HepG2 (cell line): ENCODE measurements at regions not wholly inside any gene's neighbourhood (a gene's known extent, or its start where the extent isn't known, plus 50 kb on each side); places are given as distances from the start of the nearest gene placed in this dataset.

Experiments used
- ATAC-seq: fragments of 200-7000 bp; cut with Tn5 transposase; 3 replicates; pipeline ENCODE4 v1.9.1; 2020; ENCODE audit warnings: mild to moderate bottlenecking, moderate library complexity
- BruUV-seq: library from RNA; stranded (reverse); fragments of 400-500 nt; replicated peaks from 2 replicates; lab custom pipeline; 2021; lab: Mats Ljungman, UMichigan
- CTCF ChIA-PET: fragments of 300-600 bp; formaldehyde crosslinking; extraction: SDS; loops from one replicate; lab custom pipeline; 2021; ENCODE audit warnings: low total read pairs, inconsistent platforms, low intra/inter-chr PET ratio; lab: Yijun Ruan, JAX
- POLR2A ChIA-PET: fragments of 350-600 bp; sonication (Branson Sonifier 250); formaldehyde crosslinking; loops from one replicate; lab custom pipeline; 2020; ENCODE audit warnings: antibody characterized with exemption, inconsistent platforms; lab: Yijun Ruan, JAX
- DNase-seq: peaks from one replicate; pipeline ENCODE4 v3.0.0-alpha.2; 2015; ENCODE audit warnings: low spot score
- FAIRE-seq: peaks from 3 replicates; lab custom pipeline; 2011; peaks lifted over from hg19 to GRCh38; lab: Jason Lieb, UNC
- H2AFZ ChIP-seq: one replicate; pipeline ENCODE4 v1.6.1; 2011; ENCODE audit warnings: low read length, inconsistent platforms
- H3K27ac ChIP-seq: fragments of 300-600 bp; 3 replicates; pipeline ENCODE4 v1.8.0; 2011; ENCODE audit warnings: mixed run types, mild to moderate bottlenecking, mixed read lengths, low read length, inconsistent platforms; ENCODE audit not compliant: insufficient read depth; ENCODE audit errors: extremely low read length
- H3K27me3 ChIP-seq, 2 experiments: fragments of 200-600 bp in 1 of 2; 2 replicates in 1 of 2; 3 replicates in 1 of 2; pipeline versions ENCODE4 v1.6.0 to v1.8.0; 2011; ENCODE audit warnings: low read length in 2 of 2, mild to moderate bottlenecking in 2 of 2, moderate library complexity in 2 of 2, inconsistent platforms in 1 of 2; ENCODE audit not compliant: insufficient read depth in 2 of 2, control insufficient read depth in 1 of 2
- H3K36me3 ChIP-seq, 2 experiments: fragments of 200-600 bp in 1 of 2; replicated peaks in 1 of 2; 2 replicates in 1 of 2; 3 replicates in 1 of 2; pipeline versions ENCODE4 v1.5.1 to v1.8.0; 2011; ENCODE audit warnings: low read length in 2 of 2, inconsistent platforms in 1 of 2; ENCODE audit not compliant: insufficient read depth in 2 of 2, control insufficient read depth in 1 of 2
- H3K4me1 ChIP-seq: 2 replicates; pipeline ENCODE4 v1.5.1; 2012; ENCODE audit warnings: low read length, inconsistent platforms; ENCODE audit not compliant: insufficient read depth
- H3K4me2 ChIP-seq: 2 replicates; pipeline ENCODE4 v1.6.0; 2011; ENCODE audit warnings: low read depth, low read length, inconsistent platforms
- H3K4me3 ChIP-seq, 3 experiments: fragments of 200-600 bp in 1 of 3; sonication (generic), shearing (Covaris generic) in 1 of 3; replicated peaks in 1 of 3; 2 replicates each; pipeline ENCODE4 v1.5.1; 2011 to 2016; ENCODE audit warnings: low read length in 3 of 3, inconsistent platforms in 2 of 3, low read depth in 2 of 3, mild to moderate bottlenecking in 2 of 3, control low read depth in 1 of 3, mixed read lengths in 1 of 3; ENCODE audit not compliant: insufficient read depth in 1 of 3
- H3K79me2 ChIP-seq: one replicate; pipeline ENCODE4 v1.6.1; 2011; ENCODE audit warnings: low read length, inconsistent platforms; ENCODE audit not compliant: insufficient read depth
- H3K9ac ChIP-seq: 2 replicates; pipeline ENCODE4 v1.6.0; 2011; ENCODE audit warnings: mild to moderate bottlenecking, low read depth, low read length, inconsistent platforms; ENCODE audit not compliant: insufficient read depth
- H3K9me3 ChIP-seq: 2 replicates; pipeline ENCODE4 v1.5.1; 2012; ENCODE audit warnings: mild to moderate bottlenecking, low read length
- H4K20me1 ChIP-seq: 2 replicates; pipeline ENCODE4 v1.6.0; 2011; ENCODE audit warnings: inconsistent platforms, mild to moderate bottlenecking, low read length, moderate library complexity; ENCODE audit not compliant: insufficient read depth
- ATF7-NPFF ChIP-seq: sonication (generic); formaldehyde crosslinking; IDR thresholded peaks from 2 replicates; pipeline ENCODE4 v1.8.1; 2023; ENCODE audit warnings: mild to moderate bottlenecking, low read depth, missing genetic modification reagents, moderate library complexity
- CEBPB ChIP-seq: IDR thresholded peaks from 2 replicates; pipeline ENCODE4 v1.6.1; 2011; ENCODE audit warnings: low read depth, low read length, improper control_type of control experiment, borderline replicate concordance
- CEBPG ChIP-seq: IDR thresholded peaks from 2 replicates; pipeline ENCODE4 v1.6.1; 2016
- ESRRA ChIP-seq: sonication (generic); formaldehyde crosslinking; IDR thresholded peaks from 2 replicates; pipeline ENCODE4 v1.5.1; 2020; ENCODE audit warnings: mild to moderate bottlenecking, low read depth, missing genetic modification reagents
- MAFF ChIP-seq: IDR thresholded peaks from 2 replicates; pipeline ENCODE4 v1.6.1; 2011; ENCODE audit warnings: low read depth, low read length, improper control_type of control experiment
- MAFK ChIP-seq, 2 experiments: IDR thresholded peaks in 1 of 2; conservative IDR thresholded peaks in 1 of 2; 2 replicates each; pipeline ENCODE4 v1.6.1; 2011; ENCODE audit warnings: improper control_type of control experiment in 2 of 2, low read length in 2 of 2
- MZF1 ChIP-seq: sonication (generic); formaldehyde crosslinking; IDR thresholded peaks from 2 replicates; pipeline ENCODE4 v1.8.1; 2023; ENCODE audit warnings: mild to moderate bottlenecking, missing genetic modification reagents, borderline replicate concordance
- NFE2L2 ChIP-seq: fragments of 150-350 bp; IDR thresholded peaks from 2 replicates; pipeline ENCODE4 v1.6.1; 2014; ENCODE audit warnings: low read length
- RBFOX2 ChIP-seq: fragments of 200-400 bp; formaldehyde crosslinking; IDR thresholded peaks from 2 replicates; pipeline ENCODE4 v1.6.1; 2017; ENCODE audit warnings: low read depth, mild to moderate bottlenecking, low read length
- ZBTB1 ChIP-seq: sonication (generic); formaldehyde crosslinking; IDR thresholded peaks from 2 replicates; pipeline ENCODE4 v1.4.0; 2020; ENCODE audit warnings: missing genetic modification reagents, borderline replicate concordance
- ZEB1 ChIP-seq: IDR thresholded peaks from 2 replicates; pipeline ENCODE4 v1.6.1; 2012; ENCODE audit warnings: mild to moderate bottlenecking, low read depth, inconsistent platforms; ENCODE audit not compliant: insufficient replicate concordance
- ZNF460 ChIP-seq: sonication (generic); formaldehyde crosslinking; IDR thresholded peaks from 2 replicates; pipeline ENCODE4 v1.5.1; 2020; ENCODE audit warnings: missing genetic modification reagents, mild to moderate bottlenecking, borderline replicate concordance
- WGBS: methylation state at CpG from one replicate; pipeline ENCODE4 v1.1.6; 2017; ENCODE audit warnings: low lambda C conversion rate; 5-methylcytosine and 5-hydroxymethylcytosine counted together
- in situ Hi-C: cut with HindIII; loops from 2 replicates; pipeline ENCODE4 v1.10.0; 2017; ENCODE audit warnings: low pct_unique_long_range_greater_than_20kb; ENCODE audit not compliant: extremely low pct_ligation_motif_present
- intact Hi-C: fragments of 100-400 bp; cut with micrococcal nuclease; formaldehyde crosslinking; loops from one replicate; pipeline ENCODE4 v1.10.0; 2022; ENCODE audit not compliant: unreplicated experiment
- TF ChIP-seq, protein P1 (sequence below), 2 experiments: sonication (generic) in 1 of 2; formaldehyde crosslinking in 1 of 2; IDR thresholded peaks; 2 replicates each; pipeline versions ENCODE4 v1.5.1 to v1.6.1; 2011 to 2020; ENCODE audit warnings: borderline replicate concordance in 1 of 2, low read depth in 1 of 2, low read length in 1 of 2, mild to moderate bottlenecking in 1 of 2, missing genetic modification reagents in 1 of 2, moderate library complexity in 1 of 2
- TF ChIP-seq, protein P2 (sequence below): sonication (generic); formaldehyde crosslinking; IDR thresholded peaks from 2 replicates; pipeline ENCODE4 v1.4.0; 2020; ENCODE audit warnings: missing genetic modification reagents, low read depth, mild to moderate bottlenecking, borderline replicate concordance

DNA sequence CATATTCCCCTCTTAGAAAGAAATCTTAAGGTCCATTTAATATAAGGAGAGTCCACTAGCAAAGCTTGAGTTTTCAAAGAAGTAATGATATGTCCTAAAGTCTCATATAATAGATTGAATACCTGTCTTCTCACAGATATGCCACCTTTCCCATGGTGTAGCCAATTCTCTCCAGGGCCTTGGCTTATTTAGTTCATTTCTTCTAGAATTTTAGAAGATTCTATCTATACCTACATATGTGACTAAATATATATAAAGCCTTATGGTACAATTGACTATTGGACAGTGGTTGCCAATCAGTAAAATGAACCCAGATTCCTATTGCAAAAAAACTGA is 370.7 kb upstream of the MAF start:
- Histone ChIP-seq H3K27me3 (no peaks in the 10 kb centered on the region), H3K4me2 (no peak overlapping the region), H3K27ac (no peak overlapping the region), H2AFZ (no peak overlapping the region), H4K20me1 (no peaks in the 10 kb centered on the region), H3K4me1 (no peaks in the 10 kb centered on the region), H3K79me2 (no peaks in the 10 kb centered on the region), H3K4me3 (no peak overlapping the region), H3K9ac (no peak overlapping the region), H3K36me3 (no peaks in the 10 kb centered on the region), H3K9me3 (0 out of 2 replicates have a peak, but pooled peaks cover 4% of the 10 kb centered on the region)
- in situ Hi-C loops: no loop called here
- ChIA-PET POLR2A (no interaction called here), CTCF (no interaction called here)
- no peak for DNase-seq
- no TSS peak for BruUV-seq
- intact Hi-C loops: no loop called here
- no peak for FAIRE-seq
- TF ChIP-seq ZNF460 (CRISPR knock-in tag): no peak
- no peak for TF ChIP-seq ESRRA (CRISPR knock-in tag)
- TF ChIP-seq ATF7-NPFF (CRISPR knock-in tag): no peak
- ATAC-seq: no peak

DNA sequence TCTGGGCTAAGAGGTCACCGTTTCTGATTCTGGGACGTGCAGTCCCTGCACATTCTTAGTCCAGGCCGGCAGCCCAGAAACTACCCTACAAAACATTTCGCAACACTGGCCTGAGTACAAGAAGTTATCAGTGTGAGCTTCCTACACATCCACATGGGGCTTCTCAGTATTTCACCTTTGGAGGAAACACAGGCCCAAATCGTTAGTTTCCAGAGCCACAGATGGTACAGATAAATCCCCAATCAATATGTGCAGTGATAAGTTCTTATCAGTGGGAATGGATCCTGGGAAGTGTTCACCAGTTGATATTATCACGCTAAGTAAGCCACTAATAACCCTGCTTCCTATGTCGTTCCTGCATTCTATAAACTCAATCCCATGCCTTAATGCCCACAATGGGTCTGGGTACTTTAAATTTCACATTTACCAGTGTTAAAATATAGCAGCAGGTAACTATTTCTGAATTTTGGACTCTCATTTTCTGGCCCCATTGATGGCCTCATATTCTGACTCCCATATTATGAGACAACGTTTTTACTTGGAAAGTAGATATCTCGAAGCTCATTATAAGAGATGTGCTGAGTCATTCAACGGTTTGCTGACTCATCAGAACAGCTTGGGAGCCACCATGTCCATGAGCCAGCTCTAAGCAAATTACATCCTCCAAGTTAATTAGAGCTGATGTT is 370.2 kb upstream of the MAF start:
- H3K27ac ChIP-seq: no peak overlapping the region

More for the DNA sequence above, 370.2 kb upstream of the MAF start:
- ATAC-seq (no peak), FAIRE-seq (no peak), DNase-seq (no peak)
- no peaks in the 10 kb centered on the region for H3K79me2 ChIP-seq
- intact Hi-C loops (no loop called here), in situ Hi-C loops (no loop called here)
- 0 out of 2 replicates have a peak, but pooled peaks cover 4% of the 10 kb centered on the region for H3K9me3 ChIP-seq
- H3K4me2 ChIP-seq: no peak overlapping the region
- no peaks in the 10 kb centered on the region for H3K27me3 ChIP-seq
- H4K20me1 ChIP-seq: no peaks in the 10 kb centered on the region
- CTCF ChIA-PET: no interaction called here
- no peak overlapping the region for H3K9ac ChIP-seq
- H2AFZ ChIP-seq: no peak overlapping the region
- BruUV-seq: no TSS peak
- 23% methylated on average over 10 of the region's 10 CpGs for WGBS
- POLR2A ChIA-PET: no interaction called here
- TF ChIP-seq, protein P1, sequence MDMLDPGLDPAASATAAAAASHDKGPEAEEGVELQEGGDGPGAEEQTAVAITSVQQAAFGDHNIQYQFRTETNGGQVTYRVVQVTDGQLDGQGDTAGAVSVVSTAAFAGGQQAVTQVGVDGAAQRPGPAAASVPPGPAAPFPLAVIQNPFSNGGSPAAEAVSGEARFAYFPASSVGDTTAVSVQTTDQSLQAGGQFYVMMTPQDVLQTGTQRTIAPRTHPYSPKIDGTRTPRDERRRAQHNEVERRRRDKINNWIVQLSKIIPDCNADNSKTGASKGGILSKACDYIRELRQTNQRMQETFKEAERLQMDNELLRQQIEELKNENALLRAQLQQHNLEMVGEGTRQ (IDR thresholded peaks at IDR 0.05; ENCODE audit: low read depth, low read length): no peak
- TF ChIP-seq, protein P1 (CRISPR knock-in tag; IDR thresholded peaks at IDR 0.05; ENCODE audit: borderline replicate concordance): no peak
- TF ChIP-seq MZF1 (CRISPR knock-in tag): no peak
- peak; percentile 45; the same call in 1 of the 2 replicates for TF ChIP-seq CEBPG
- no peak for TF ChIP-seq ZBTB1 (CRISPR knock-in tag)
- TF ChIP-seq ZEB1: no peak
- TF ChIP-seq RBFOX2: no peak
- TF ChIP-seq NFE2L2: peak; percentile 76
- TF ChIP-seq MAFK (conservative IDR thresholded peaks at IDR 0.05 in 1 of 2, IDR thresholded peaks at IDR 0.05 in 1 of 2; ENCODE audit: low read length in 2 of 2): peak; percentile 95 to 99
- peak; percentile 81 for TF ChIP-seq CEBPB
- TF ChIP-seq, protein P2, sequence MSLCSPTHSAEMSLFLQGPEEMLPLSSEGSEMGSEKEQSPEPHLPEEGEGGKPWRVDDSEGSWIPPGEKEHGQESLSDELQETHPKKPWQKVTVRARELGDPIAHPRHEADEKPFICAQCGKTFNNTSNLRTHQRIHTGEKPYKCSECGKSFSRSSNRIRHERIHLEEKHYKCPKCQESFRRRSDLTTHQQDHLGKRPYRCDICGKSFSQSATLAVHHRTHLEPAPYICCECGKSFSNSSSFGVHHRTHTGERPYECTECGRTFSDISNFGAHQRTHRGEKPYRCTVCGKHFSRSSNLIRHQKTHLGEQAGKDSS (CRISPR knock-in tag): no peak
- peak; percentile 98 for TF ChIP-seq MAFF
- no peaks in the 10 kb centered on the region for H3K4me1 ChIP-seq
- H3K36me3 ChIP-seq: no peaks in the 10 kb centered on the region
- H3K4me3 ChIP-seq: no peak overlapping the region
